Keratinocyte (primary cell): ENCODE measurements at regions not wholly inside any gene's neighbourhood (a gene's known extent, or its start where the extent isn't known, plus 50 kb on each side); places are given as distances from the start of the nearest gene placed in this dataset.

ENCODE experiments used
- DNase-seq: peaks from one replicate; pipeline ENCODE4 v3.0.0-alpha.2; 2011; ENCODE audit warnings: low read depth, missing footprints, low spot score
- FAIRE-seq: peaks from 2 replicates; lab custom pipeline; 2011; peaks lifted over from hg19 to GRCh38; lab: Jason Lieb, UNC
- H2AFZ ChIP-seq: 2 replicates; pipeline ENCODE4 v1.6.0; 2012; ENCODE audit warnings: low read length, control low read depth, inconsistent platforms; ENCODE audit not compliant: control insufficient read depth
- H3K27ac ChIP-seq: 2 replicates; pipeline ENCODE4 v1.5.1; 2011; ENCODE audit warnings: low read length; ENCODE audit not compliant: control insufficient read depth, insufficient read depth
- H3K27me3 ChIP-seq: 3 replicates; pipeline ENCODE4 v1.6.0; 2011; ENCODE audit warnings: low read length; ENCODE audit not compliant: control insufficient read depth, insufficient read depth; ENCODE audit errors: extremely low read depth
- H3K36me3 ChIP-seq, 2 experiments: 2 replicates in 1 of 2; 3 replicates in 1 of 2; pipeline ENCODE4 v1.5.1; 2011; ENCODE audit warnings: low read length in 2 of 2, mild to moderate bottlenecking in 1 of 2; ENCODE audit not compliant: control insufficient read depth in 2 of 2, insufficient read depth in 2 of 2; ENCODE audit errors: extremely low read depth in 1 of 2
- H3K4me1 ChIP-seq: 3 replicates; pipeline ENCODE4 v1.5.1; 2011; ENCODE audit warnings: low read length; ENCODE audit not compliant: control insufficient read depth, insufficient read depth; ENCODE audit errors: extremely low read depth
- H3K4me2 ChIP-seq: 3 replicates; pipeline ENCODE4 v1.6.0; 2011; ENCODE audit warnings: low read depth, low read length; ENCODE audit not compliant: control insufficient read depth, insufficient read depth; ENCODE audit errors: extremely low read depth
- H3K4me3 ChIP-seq, 3 experiments: fragments of 200-600 bp in 1 of 3; sonication (generic) in 1 of 3; 2 replicates in 2 of 3; 3 replicates in 1 of 3; pipeline ENCODE4 v1.5.1; 2011 to 2016; ENCODE audit warnings: low read length in 3 of 3, mild to moderate bottlenecking in 3 of 3, control low read depth in 2 of 3, inconsistent platforms in 1 of 3, low read depth in 1 of 3, mixed read lengths in 1 of 3, mixed run types in 1 of 3, moderate library complexity in 1 of 3; ENCODE audit not compliant: control insufficient read depth in 2 of 3, insufficient read depth in 2 of 3; ENCODE audit errors: extremely low read depth in 1 of 3
- H3K79me2 ChIP-seq: 2 replicates; pipeline ENCODE4 v1.6.0; 2012; ENCODE audit warnings: low read length; ENCODE audit not compliant: control insufficient read depth, insufficient read depth
- H3K9ac ChIP-seq: 3 replicates; pipeline ENCODE4 v1.6.0; 2011; ENCODE audit warnings: low read length; ENCODE audit not compliant: control insufficient read depth, insufficient read depth; ENCODE audit errors: extremely low read depth
- H3K9me1 ChIP-seq: 3 replicates; pipeline ENCODE4 v1.6.0; 2011; ENCODE audit warnings: low read length; ENCODE audit not compliant: control insufficient read depth, insufficient read depth; ENCODE audit errors: extremely low read depth
- H3K9me3 ChIP-seq: 2 replicates; pipeline ENCODE4 v1.5.1; 2012; ENCODE audit warnings: low read depth, low read length; ENCODE audit not compliant: control insufficient read depth
- H4K20me1 ChIP-seq: 3 replicates; pipeline ENCODE4 v1.6.0; 2011; ENCODE audit warnings: low read length; ENCODE audit not compliant: control insufficient read depth, insufficient read depth; ENCODE audit errors: extremely low read depth
- EZH2 ChIP-seq: IDR thresholded peaks from one replicate; pipeline ENCODE4 v1.6.1; 2012; ENCODE audit warnings: inconsistent platforms, mild to moderate bottlenecking, low read length, moderate library complexity
- dilution Hi-C: fragments of 300-500 bp; cut with MboI; formaldehyde crosslinking; loops from one replicate; pipeline ENCODE4 v1.7.0; 2020; ENCODE audit warnings: low sequenced_read_pairs; ENCODE audit not compliant: extremely low pct_ligation_motif_present
- TF ChIP-seq, protein P1 (sequence below), 3 experiments: IDR thresholded peaks in 1 of 3; conservative IDR thresholded peaks in 1 of 3; optimal IDR thresholded peaks in 1 of 3; 2 replicates in 2 of 3; 3 replicates in 1 of 3; pipeline versions ENCODE3 to v1.5.1; 2011; ENCODE audit warnings: low read length in 3 of 3, mild to moderate bottlenecking in 3 of 3, moderate library complexity in 2 of 3, control low read depth in 1 of 3, inconsistent platforms in 1 of 3; ENCODE audit not compliant: insufficient read depth in 2 of 3; ENCODE audit errors: extremely low read depth in 1 of 3

DNA sequence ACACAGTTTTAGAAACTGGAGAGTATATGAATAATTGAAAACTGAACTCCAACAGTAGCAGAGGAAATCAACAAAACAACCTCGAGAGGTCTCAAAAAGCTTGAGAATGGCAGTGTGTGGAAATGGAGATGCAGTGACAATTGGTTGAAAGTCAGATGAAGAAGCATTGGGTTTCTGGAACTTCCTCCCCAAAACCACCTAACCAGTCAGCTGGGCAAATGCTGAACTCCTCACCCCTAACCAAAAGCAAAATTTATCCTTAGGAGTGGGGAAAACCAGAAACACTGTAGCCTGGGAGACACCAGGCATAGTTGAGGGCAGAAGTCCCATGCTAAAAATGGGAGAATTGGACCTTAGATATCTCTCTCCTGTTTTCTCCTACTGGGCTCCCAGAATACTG, 109.9 kb downstream of the TANC2 start:
- Histone ChIP-seq H3K9me3 (no peaks in the 10 kb centered on the region), H3K4me1 (peaks cover 18% of the 10 kb centered on the region), H3K27me3 (no peaks in the 10 kb centered on the region), H3K4me2 (no peak overlapping the region), H3K79me2 (peaks cover 36% of the 10 kb centered on the region), H3K36me3 (no peaks in the 10 kb centered on the region), H3K27ac (no peak overlapping the region), H3K4me3 (no peak overlapping the region), H2AFZ (no peak overlapping the region), H3K9me1 (no peaks in the 10 kb centered on the region), H3K9ac (no peak overlapping the region), H4K20me1 (no peaks in the 10 kb centered on the region)
- FAIRE-seq (no peak), DNase-seq (no peak)
- TF ChIP-seq EZH2 = no peak
- dilution Hi-C loops = no loop called here

DNA sequence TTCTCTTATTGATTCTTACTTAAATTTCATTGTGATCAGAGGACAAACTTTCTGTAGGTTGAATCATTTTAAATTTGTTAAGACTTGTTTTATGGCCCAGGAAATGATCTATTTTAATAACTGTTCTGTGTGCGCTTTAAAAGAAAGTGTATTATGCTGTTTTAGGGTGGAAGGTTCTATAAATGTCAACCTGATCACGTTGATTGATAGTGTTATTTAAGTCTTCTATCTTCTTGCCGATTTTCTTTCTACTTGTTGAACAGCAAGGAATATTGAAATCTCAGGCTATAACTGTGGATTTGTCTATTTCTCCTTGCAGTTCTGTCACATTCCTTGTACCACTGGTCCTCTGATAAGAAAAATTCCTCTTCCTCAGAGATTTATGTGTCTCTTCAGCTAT, 112.7 kb downstream of the TANC2 start:
- Histone ChIP-seq H3K4me1 (peaks cover 27% of the 10 kb centered on the region), H2AFZ (no peak overlapping the region), H3K4me3 (peak overlapping the region in 2 of 3 experiments; percentile 29 to 57), H3K9me3 (no peaks in the 10 kb centered on the region), H3K36me3 (no peaks in the 10 kb centered on the region), H4K20me1 (peaks cover 3% of the 10 kb centered on the region), H3K4me2 (peak overlapping the region; percentile 91), H3K9me1 (no peaks in the 10 kb centered on the region), H3K79me2 (peaks cover 42% of the 10 kb centered on the region), H3K27ac (peak overlapping the region; percentile 56), H3K27me3 (no peaks in the 10 kb centered on the region), H3K9ac (peak overlapping the region; percentile 30)
- DNase-seq (no peak), FAIRE-seq (peak; percentile 58)
- dilution Hi-C loops = no loop called here
- TF ChIP-seq, protein P1, sequence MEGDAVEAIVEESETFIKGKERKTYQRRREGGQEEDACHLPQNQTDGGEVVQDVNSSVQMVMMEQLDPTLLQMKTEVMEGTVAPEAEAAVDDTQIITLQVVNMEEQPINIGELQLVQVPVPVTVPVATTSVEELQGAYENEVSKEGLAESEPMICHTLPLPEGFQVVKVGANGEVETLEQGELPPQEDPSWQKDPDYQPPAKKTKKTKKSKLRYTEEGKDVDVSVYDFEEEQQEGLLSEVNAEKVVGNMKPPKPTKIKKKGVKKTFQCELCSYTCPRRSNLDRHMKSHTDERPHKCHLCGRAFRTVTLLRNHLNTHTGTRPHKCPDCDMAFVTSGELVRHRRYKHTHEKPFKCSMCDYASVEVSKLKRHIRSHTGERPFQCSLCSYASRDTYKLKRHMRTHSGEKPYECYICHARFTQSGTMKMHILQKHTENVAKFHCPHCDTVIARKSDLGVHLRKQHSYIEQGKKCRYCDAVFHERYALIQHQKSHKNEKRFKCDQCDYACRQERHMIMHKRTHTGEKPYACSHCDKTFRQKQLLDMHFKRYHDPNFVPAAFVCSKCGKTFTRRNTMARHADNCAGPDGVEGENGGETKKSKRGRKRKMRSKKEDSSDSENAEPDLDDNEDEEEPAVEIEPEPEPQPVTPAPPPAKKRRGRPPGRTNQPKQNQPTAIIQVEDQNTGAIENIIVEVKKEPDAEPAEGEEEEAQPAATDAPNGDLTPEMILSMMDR (optimal IDR thresholded peaks at IDR 0.05 in 1 of 3, IDR thresholded peaks at IDR 0.05 in 1 of 3, conservative IDR thresholded peaks at IDR 0.05 in 1 of 3; ENCODE audit: extremely low read depth in 1 of 3, insufficient read depth in 2 of 3, low read length in 3 of 3) = no peak
- TF ChIP-seq EZH2 = no peak

DNA sequence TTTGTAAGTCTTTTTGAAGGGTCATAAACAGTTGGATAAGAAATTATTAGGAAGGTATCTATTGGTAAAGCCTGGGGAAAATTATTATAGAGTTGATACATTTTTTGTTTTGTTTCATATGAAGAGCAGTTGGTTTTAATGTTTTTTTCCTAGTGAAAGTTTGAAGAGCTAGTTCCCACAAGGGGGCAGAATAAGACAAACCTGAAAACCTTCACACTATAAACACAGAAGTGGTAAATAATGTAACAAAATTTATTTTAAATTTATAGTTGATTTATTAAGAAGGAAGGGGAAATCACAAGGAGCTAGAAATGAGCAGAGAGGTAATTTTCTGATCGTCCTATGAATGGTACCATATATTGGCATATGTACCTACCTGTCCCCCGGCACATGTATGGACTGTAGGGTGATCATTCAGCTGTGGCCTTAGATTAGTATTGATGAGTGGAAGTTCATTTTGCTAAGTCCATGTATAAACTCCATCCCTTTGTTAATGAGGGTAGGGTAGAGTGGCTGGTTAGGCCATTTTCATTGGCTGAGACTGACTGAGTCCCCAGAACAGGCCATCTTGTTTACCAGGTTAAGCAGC, 116.3 kb downstream of the TANC2 start:
- H3K4me2 ChIP-seq = no peak overlapping the region
- peaks cover 69% of the 10 kb centered on the region for H3K79me2 ChIP-seq
- peaks cover 3% of the 10 kb centered on the region for H4K20me1 ChIP-seq
- H3K9ac ChIP-seq = no peak overlapping the region
- H3K4me1 ChIP-seq = peaks cover 27% of the 10 kb centered on the region
- H3K36me3 ChIP-seq = no peaks in the 10 kb centered on the region
- H3K4me3 ChIP-seq = no peak overlapping the region
- H2AFZ ChIP-seq = no peak overlapping the region
- FAIRE-seq = no peak
- TF ChIP-seq EZH2 = no peak
- TF ChIP-seq, protein P1 (optimal IDR thresholded peaks at IDR 0.05 in 1 of 3, IDR thresholded peaks at IDR 0.05 in 1 of 3, conservative IDR thresholded peaks at IDR 0.05 in 1 of 3; ENCODE audit: extremely low read depth in 1 of 3, insufficient read depth in 2 of 3, low read length in 3 of 3) = peak in 2 of 3 experiments; percentile 11 to 15
- no peak overlapping the region for H3K27ac ChIP-seq
- dilution Hi-C loops = no loop called here
- H3K9me1 ChIP-seq = no peaks in the 10 kb centered on the region
- no peaks in the 10 kb centered on the region for H3K9me3 ChIP-seq
- H3K27me3 ChIP-seq = no peaks in the 10 kb centered on the region
- DNase-seq = no peak
